HFFc6 (cell line): ENCODE measurements at regions not wholly inside any gene's neighbourhood (a gene's known extent, or its start where the extent isn't known, plus 50 kb on each side); places are given as distances from the start of the nearest gene placed in this dataset.

Source experiments
- DNase-seq: peaks from one replicate; pipeline ENCODE4 v3.0.0-alpha.2; 2018
- H3K27ac Mint-ChIP-seq: 2 replicates; pipeline ENCODE4 v1.8.0; 2020; ENCODE audit warnings: mild to moderate bottlenecking, mixed read lengths
- H3K27me3 Mint-ChIP-seq: 2 replicates; pipeline ENCODE4 v1.8.0; 2021; ENCODE audit warnings: mild to moderate bottlenecking, moderate library complexity, mixed read lengths; ENCODE audit not compliant: insufficient read depth
- H3K36me3 Mint-ChIP-seq: 2 replicates; pipeline ENCODE4 v1.8.0; 2021; ENCODE audit warnings: low read depth, mixed read lengths
- H3K4me1 Mint-ChIP-seq: 2 replicates; pipeline ENCODE4 v1.8.0; 2020; ENCODE audit warnings: low read depth, mixed read lengths
- H3K4me3 Mint-ChIP-seq: 2 replicates; pipeline ENCODE4 v1.8.0; 2020; ENCODE audit warnings: mild to moderate bottlenecking, moderate library complexity, mixed read lengths
- H3K9me3 Mint-ChIP-seq: 2 replicates; pipeline ENCODE4 v1.8.0; 2020; ENCODE audit warnings: mild to moderate bottlenecking, mixed read lengths
- TF ChIP-seq, protein P1 (sequence below): fragments of 200-600 bp; sonication (generic); IDR thresholded peaks from 2 replicates; pipeline ENCODE4 v1.5.0; 2021; ENCODE audit warnings: antibody characterized with exemption, mild to moderate bottlenecking

DNA sequence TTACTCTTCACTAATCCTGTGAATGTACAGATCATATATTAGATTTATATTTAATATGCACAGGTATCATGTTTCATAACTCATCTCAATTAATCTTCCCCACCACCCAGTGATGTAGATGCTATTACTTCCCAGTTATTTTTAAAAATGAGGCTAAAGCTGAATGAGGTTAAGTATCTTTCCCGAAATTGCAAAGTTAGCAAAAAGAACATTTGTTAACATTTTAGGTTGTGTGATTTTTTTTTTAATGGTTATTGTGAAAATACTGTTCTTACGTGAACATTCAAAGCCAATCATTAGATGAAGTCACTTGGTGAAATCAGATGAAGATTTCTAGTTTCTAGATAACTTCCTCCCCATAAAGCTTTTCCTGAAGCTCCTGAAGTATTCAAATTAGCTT, 186.9 kb upstream of the PLEKHA5 start:
- no peaks in the 10 kb centered on the region for H3K36me3 Mint-ChIP-seq
- H3K4me3 Mint-ChIP-seq: no peak overlapping the region
- H3K9me3 Mint-ChIP-seq: no peaks in the 10 kb centered on the region
- TF ChIP-seq, protein P1, sequence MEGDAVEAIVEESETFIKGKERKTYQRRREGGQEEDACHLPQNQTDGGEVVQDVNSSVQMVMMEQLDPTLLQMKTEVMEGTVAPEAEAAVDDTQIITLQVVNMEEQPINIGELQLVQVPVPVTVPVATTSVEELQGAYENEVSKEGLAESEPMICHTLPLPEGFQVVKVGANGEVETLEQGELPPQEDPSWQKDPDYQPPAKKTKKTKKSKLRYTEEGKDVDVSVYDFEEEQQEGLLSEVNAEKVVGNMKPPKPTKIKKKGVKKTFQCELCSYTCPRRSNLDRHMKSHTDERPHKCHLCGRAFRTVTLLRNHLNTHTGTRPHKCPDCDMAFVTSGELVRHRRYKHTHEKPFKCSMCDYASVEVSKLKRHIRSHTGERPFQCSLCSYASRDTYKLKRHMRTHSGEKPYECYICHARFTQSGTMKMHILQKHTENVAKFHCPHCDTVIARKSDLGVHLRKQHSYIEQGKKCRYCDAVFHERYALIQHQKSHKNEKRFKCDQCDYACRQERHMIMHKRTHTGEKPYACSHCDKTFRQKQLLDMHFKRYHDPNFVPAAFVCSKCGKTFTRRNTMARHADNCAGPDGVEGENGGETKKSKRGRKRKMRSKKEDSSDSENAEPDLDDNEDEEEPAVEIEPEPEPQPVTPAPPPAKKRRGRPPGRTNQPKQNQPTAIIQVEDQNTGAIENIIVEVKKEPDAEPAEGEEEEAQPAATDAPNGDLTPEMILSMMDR: no peak
- no peaks in the 10 kb centered on the region; the same call in 1 of the 2 replicates for H3K27me3 Mint-ChIP-seq
- H3K27ac Mint-ChIP-seq: no peak overlapping the region
- no peaks in the 10 kb centered on the region for H3K4me1 Mint-ChIP-seq
- DNase-seq: no peak

DNA sequence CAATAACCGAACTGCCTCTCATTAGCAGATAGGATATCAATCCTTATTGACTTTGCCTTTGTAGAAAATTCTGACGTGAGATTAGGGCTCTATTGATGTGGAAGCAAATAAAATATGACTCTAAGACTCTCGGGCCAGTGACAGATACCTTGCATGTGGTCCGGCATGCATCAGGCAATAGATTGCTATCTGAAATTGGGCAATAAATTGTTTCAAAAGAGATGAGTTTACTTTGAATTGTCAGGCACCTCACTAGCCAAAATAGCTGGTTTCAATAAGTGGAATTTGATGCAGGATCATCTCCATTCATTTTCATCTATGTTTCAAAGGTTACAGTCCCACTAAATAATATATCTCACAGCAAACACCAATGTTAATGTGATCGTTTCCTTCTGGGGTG, 186.3 kb upstream of the PLEKHA5 start:
- no peak overlapping the region for H3K4me3 Mint-ChIP-seq
- H3K27me3 Mint-ChIP-seq: no peaks in the 10 kb centered on the region; the same call in 1 of the 2 replicates
- H3K4me1 Mint-ChIP-seq: no peaks in the 10 kb centered on the region
- TF ChIP-seq, protein P1: no peak
- H3K36me3 Mint-ChIP-seq: no peaks in the 10 kb centered on the region
- H3K9me3 Mint-ChIP-seq: no peaks in the 10 kb centered on the region
- no peak for DNase-seq
- H3K27ac Mint-ChIP-seq: no peak overlapping the region

DNA sequence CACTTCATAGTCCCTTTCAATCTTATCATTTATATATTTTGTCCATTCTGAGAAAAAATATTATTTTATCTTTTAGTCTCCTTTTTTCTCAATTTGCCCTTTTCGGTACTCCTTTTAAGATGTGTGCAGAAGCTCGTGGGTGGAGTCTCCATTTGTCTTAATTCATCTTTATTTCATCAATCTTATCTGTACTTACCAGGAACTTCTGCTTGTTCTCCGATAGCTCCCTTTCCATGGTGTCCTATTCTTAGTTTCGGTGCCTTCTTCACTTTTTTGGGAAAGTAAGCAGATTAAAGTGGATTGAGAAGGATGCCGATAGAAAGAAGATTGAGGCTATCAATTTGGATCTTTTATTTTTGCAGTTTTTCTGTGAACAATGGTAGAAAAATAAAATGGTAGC, 183.4 kb upstream of the PLEKHA5 start:
- no peaks in the 10 kb centered on the region; the same call in 1 of the 2 replicates for H3K27me3 Mint-ChIP-seq
- no peaks in the 10 kb centered on the region for H3K9me3 Mint-ChIP-seq
- H3K4me3 Mint-ChIP-seq: no peak overlapping the region
- no peaks in the 10 kb centered on the region for H3K36me3 Mint-ChIP-seq
- TF ChIP-seq, protein P1: no peak
- no peak for DNase-seq
- no peak overlapping the region for H3K27ac Mint-ChIP-seq
- H3K4me1 Mint-ChIP-seq: no peaks in the 10 kb centered on the region

DNA sequence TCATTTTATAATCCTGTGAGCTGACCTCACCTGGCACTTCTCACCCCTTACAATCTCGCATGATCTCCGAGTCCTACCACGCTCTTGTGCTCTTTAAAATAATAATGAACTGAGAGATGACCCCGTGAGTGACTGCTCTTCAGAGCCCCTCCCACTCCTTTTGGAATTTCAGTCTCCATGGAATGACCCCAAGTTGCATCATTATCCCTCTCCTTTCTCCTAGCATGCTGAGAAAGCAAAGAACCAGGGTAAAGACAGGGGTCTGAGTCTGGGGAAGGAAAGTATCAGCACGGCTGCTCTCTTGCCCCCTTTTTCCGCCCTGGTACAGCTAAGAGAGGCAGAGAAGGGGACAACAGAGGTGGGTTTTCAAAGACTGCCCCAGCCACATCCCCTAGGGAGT, 178.3 kb upstream of the PLEKHA5 start:
- no peaks in the 10 kb centered on the region for H3K9me3 Mint-ChIP-seq
- peaks cover 14% of the 10 kb centered on the region for H3K4me1 Mint-ChIP-seq
- H3K4me3 Mint-ChIP-seq: no peak overlapping the region
- H3K27me3 Mint-ChIP-seq: peaks cover 2% of the 10 kb centered on the region; the same call in 1 of the 2 replicates
- no peak for DNase-seq
- no peaks in the 10 kb centered on the region for H3K36me3 Mint-ChIP-seq
- TF ChIP-seq, protein P1: no peak
- H3K27ac Mint-ChIP-seq: no peak overlapping the region

DNA sequence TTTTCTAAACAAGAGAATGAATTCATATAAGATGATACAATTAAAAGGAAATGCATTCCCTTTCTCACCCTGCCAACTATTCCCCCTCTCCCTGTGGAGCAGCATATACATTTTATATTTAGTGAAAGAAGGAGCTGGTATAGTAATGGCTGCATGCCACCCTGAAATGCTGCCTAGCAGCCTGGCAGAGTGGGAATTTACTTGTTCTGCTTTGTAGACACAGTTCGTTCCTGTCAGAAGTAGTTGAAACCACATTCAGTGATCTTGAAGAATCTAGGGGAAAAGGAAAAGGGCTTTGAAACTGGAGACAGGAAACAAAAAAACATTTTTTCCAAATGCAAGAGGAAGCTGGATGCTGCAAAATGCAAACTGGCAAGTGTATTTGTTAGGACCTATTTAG, 176.0 kb upstream of the PLEKHA5 start:
- Mint-ChIP-seq H3K4me1 (peaks cover 15% of the 10 kb centered on the region), H3K4me3 (no peak overlapping the region), H3K9me3 (no peaks in the 10 kb centered on the region), H3K27ac (no peak overlapping the region), H3K36me3 (no peaks in the 10 kb centered on the region), H3K27me3 (peaks cover 2% of the 10 kb centered on the region; the same call in 1 of the 2 replicates)
- TF ChIP-seq, protein P1: no peak
- DNase-seq: no peak

DNA sequence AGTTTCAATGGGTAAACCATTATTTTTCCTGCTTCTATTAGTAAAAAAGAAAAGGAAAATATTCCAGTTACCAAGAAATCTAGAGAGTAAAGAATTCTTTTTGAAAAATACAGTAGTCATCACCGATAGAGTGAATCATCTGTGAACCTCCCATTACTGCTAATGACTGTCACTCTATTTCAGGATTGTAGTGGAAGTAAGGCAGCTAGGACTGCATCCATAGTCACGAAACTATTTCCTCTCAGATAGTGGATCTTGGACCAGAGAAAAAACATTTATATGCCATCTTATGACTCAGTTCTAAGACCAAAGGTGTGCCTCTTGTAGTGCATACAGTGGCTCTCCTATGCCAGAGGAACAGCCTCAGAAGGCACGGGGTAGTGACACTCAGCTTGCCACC, 173.9 kb upstream of the PLEKHA5 start:
- Mint-ChIP-seq H3K4me1 (peaks cover 15% of the 10 kb centered on the region), H3K4me3 (peak overlapping the region; percentile 14; the same call in 1 of the 2 replicates), H3K27me3 (peaks cover 2% of the 10 kb centered on the region; the same call in 1 of the 2 replicates), H3K36me3 (no peaks in the 10 kb centered on the region), H3K27ac (peak overlapping the region; percentile 17; the same call in 1 of the 2 replicates), H3K9me3 (no peaks in the 10 kb centered on the region)
- DNase-seq: peak; percentile 66
- TF ChIP-seq, protein P1: no peak
